WTC11 (cell line): ENCODE measurements at regions not wholly inside any gene's neighbourhood (a gene's known extent, or its start where the extent isn't known, plus 50 kb on each side); places are given as distances from the start of the nearest gene placed in this dataset.

ENCODE experiments used
- ATAC-seq: fragments of 200-7000 bp; cut with Tn5 transposase; 2 replicates; pipeline ENCODE4 v1.10.0; 2021; ENCODE audit warnings: mild to moderate bottlenecking, moderate library complexity
- CTCF ChIA-PET: fragments of 300-600 bp; sonication (Branson Sonifier 250); formaldehyde crosslinking; loops from one replicate; lab custom pipeline; 2021; ENCODE audit warnings: antibody characterized with exemption; lab: Charles Lee
- POLR2A ChIA-PET: fragments of 350-600 bp; sonication (Branson Sonifier 250); formaldehyde crosslinking; loops from one replicate; lab custom pipeline; 2021; ENCODE audit warnings: antibody characterized with exemption; lab: Charles Lee
- DNase-seq: peaks from one replicate; pipeline ENCODE4 v3.0.0; 2021; ENCODE audit warnings: low spot score
- H3K27ac Mint-ChIP-seq: 2 replicates; pipeline ENCODE4 v1.8.0; 2021; ENCODE audit warnings: mixed read lengths
- H3K27me3 Mint-ChIP-seq: 2 replicates; pipeline ENCODE4 v1.8.0; 2021; ENCODE audit warnings: low read depth, mild to moderate bottlenecking, moderate library complexity, mixed read lengths
- H3K36me3 Mint-ChIP-seq: 2 replicates; pipeline ENCODE4 v1.8.0; 2021; ENCODE audit warnings: mixed read lengths
- H3K4me1 Mint-ChIP-seq: 2 replicates; pipeline ENCODE4 v1.8.0; 2022; ENCODE audit warnings: mixed read lengths
- H3K4me3 Mint-ChIP-seq: 2 replicates; pipeline ENCODE4 v1.8.0; 2021; ENCODE audit warnings: mild to moderate bottlenecking, moderate library complexity, mixed read lengths
- H3K9me3 Mint-ChIP-seq: 2 replicates; pipeline ENCODE4 v1.8.0; 2021; ENCODE audit warnings: mixed read lengths
- HMGA2 ChIP-seq: fragments of 250-450 bp; sonication (Bioruptor Pico); IDR thresholded peaks from 2 replicates; pipeline ENCODE4 v1.4.0; 2021; ENCODE audit warnings: mild to moderate bottlenecking, moderate library complexity
- MXD4 ChIP-seq: fragments of 250-450 bp; sonication (Bioruptor Pico); IDR thresholded peaks from 2 replicates; pipeline ENCODE4 v1.8.0; 2021; ENCODE audit warnings: mild to moderate bottlenecking, moderate library complexity, borderline replicate concordance
- MYBL2 ChIP-seq: sonication (generic); formaldehyde crosslinking; IDR thresholded peaks from 2 replicates; pipeline ENCODE4 v1.8.1; 2023; ENCODE audit warnings: mild to moderate bottlenecking, moderate library complexity, missing genetic modification reagents
- NFE2L1 ChIP-seq: sonication (generic); formaldehyde crosslinking; IDR thresholded peaks from 2 replicates; pipeline ENCODE4 v1.8.1; 2023; ENCODE audit warnings: missing genetic modification reagents
- NR1H2 ChIP-seq: sonication (generic); formaldehyde crosslinking; IDR thresholded peaks from 2 replicates; pipeline ENCODE4 v1.9.0; 2021; ENCODE audit warnings: mild to moderate bottlenecking, moderate library complexity, missing genetic modification reagents
- NR2C2 ChIP-seq: sonication (generic); formaldehyde crosslinking; IDR thresholded peaks from 2 replicates; pipeline ENCODE4 v1.8.0; 2022; ENCODE audit warnings: mild to moderate bottlenecking, missing genetic modification reagents
- OVOL2 ChIP-seq: fragments of 250-450 bp; sonication (Bioruptor Pico); IDR thresholded peaks from 2 replicates; pipeline ENCODE4 v1.9.0; 2021; ENCODE audit warnings: mild to moderate bottlenecking, borderline replicate concordance
- RORB ChIP-seq: fragments of 250-450 bp; sonication (Bioruptor Pico); IDR thresholded peaks from 2 replicates; pipeline ENCODE4 v1.9.0; 2021; ENCODE audit warnings: mild to moderate bottlenecking
- SMAD4 ChIP-seq: sonication (generic); formaldehyde crosslinking; IDR thresholded peaks from 2 replicates; pipeline ENCODE4 v1.8.0; 2022; ENCODE audit warnings: mild to moderate bottlenecking, missing genetic modification reagents
- SOX15 ChIP-seq: fragments of 250-450 bp; sonication (Bioruptor Pico); IDR thresholded peaks from 2 replicates; pipeline ENCODE4 v1.9.0; 2021; ENCODE audit warnings: mild to moderate bottlenecking
- SP1 ChIP-seq: sonication (generic); formaldehyde crosslinking; conservative IDR thresholded peaks from 2 replicates; pipeline ENCODE4 v1.8.1; 2022; ENCODE audit warnings: missing genetic modification reagents
- TEAD1 ChIP-seq: sonication (generic); formaldehyde crosslinking; IDR thresholded peaks from 2 replicates; pipeline ENCODE4 v1.8.0; 2022; ENCODE audit warnings: mild to moderate bottlenecking, missing genetic modification reagents
- ZNF219 ChIP-seq: sonication (generic); formaldehyde crosslinking; IDR thresholded peaks from 2 replicates; pipeline ENCODE4 v1.8.0; 2023; ENCODE audit warnings: missing genetic modification reagents, mild to moderate bottlenecking, borderline replicate concordance
- ZNF232 ChIP-seq: sonication (generic); formaldehyde crosslinking; IDR thresholded peaks from 2 replicates; pipeline ENCODE4 v1.8.0; 2022; ENCODE audit warnings: mild to moderate bottlenecking, missing genetic modification reagents
- ZNF317 ChIP-seq: sonication (generic); formaldehyde crosslinking; IDR thresholded peaks from 2 replicates; pipeline ENCODE4 v1.8.1; 2023; ENCODE audit warnings: low read depth, mild to moderate bottlenecking, moderate library complexity, missing genetic modification reagents, borderline replicate concordance
- ZNF396 ChIP-seq: fragments of 250-450 bp; sonication (Bioruptor Pico); IDR thresholded peaks from 2 replicates; pipeline ENCODE4 v1.8.0; 2021; ENCODE audit warnings: mild to moderate bottlenecking, moderate library complexity, borderline replicate concordance
- ZNF671 ChIP-seq: fragments of 250-450 bp; sonication (Bioruptor Pico); IDR thresholded peaks from 2 replicates; pipeline ENCODE4 v1.8.0; 2021; ENCODE audit warnings: mild to moderate bottlenecking
- TF ChIP-seq, protein P1 (sequence below): sonication (generic); formaldehyde crosslinking; IDR thresholded peaks from 2 replicates; pipeline ENCODE4 v1.8.0; 2022; ENCODE audit warnings: mild to moderate bottlenecking, missing genetic modification reagents
- TF ChIP-seq, protein P2 (sequence below): sonication (generic); formaldehyde crosslinking; IDR thresholded peaks from 2 replicates; pipeline ENCODE4 v1.8.0; 2022; ENCODE audit warnings: mild to moderate bottlenecking, missing genetic modification reagents
- TF ChIP-seq, protein P3 (sequence below): fragments of 250-450 bp; sonication (Bioruptor Pico); IDR thresholded peaks from 2 replicates; pipeline ENCODE4 v1.9.0; 2021; ENCODE audit warnings: mild to moderate bottlenecking
- TF ChIP-seq, protein P4 (sequence below): sonication (generic); formaldehyde crosslinking; IDR thresholded peaks from 2 replicates; pipeline ENCODE4 v1.8.1; 2023; ENCODE audit warnings: mild to moderate bottlenecking, moderate library complexity, missing genetic modification reagents
- TF ChIP-seq, protein P5 (sequence below): sonication (generic); formaldehyde crosslinking; IDR thresholded peaks from 2 replicates; pipeline ENCODE4 v1.8.1; 2022; ENCODE audit warnings: mild to moderate bottlenecking, missing genetic modification reagents, moderate library complexity, borderline replicate concordance
- TF ChIP-seq, protein P6 (sequence below): sonication (generic); formaldehyde crosslinking; IDR thresholded peaks from 2 replicates; pipeline ENCODE4 v1.8.1; 2022; ENCODE audit warnings: mild to moderate bottlenecking, moderate library complexity, missing genetic modification reagents
- TF ChIP-seq, protein P7 (sequence below): sonication (generic); formaldehyde crosslinking; IDR thresholded peaks from 2 replicates; pipeline ENCODE4 v1.8.1; 2022; ENCODE audit warnings: low read depth, missing genetic modification reagents, borderline replicate concordance

DNA sequence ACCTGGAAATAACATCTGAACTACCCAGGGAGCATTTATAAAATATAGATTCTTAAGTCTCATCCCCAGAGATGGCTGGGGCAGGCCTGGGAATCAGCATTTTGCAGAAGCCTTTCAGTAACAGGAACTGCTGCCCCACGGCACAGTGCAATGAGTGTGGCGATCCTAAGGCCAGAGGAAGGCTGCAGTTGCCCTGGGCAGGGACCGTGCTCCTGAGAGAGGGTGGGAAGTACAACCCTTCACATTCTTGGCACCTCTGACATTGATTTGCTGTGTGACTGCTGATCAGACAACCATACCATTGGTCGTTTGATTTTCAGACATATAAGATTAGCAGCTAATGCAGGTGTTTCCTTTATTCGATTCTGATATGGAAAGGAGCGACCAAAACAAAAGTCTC is 233.6 kb downstream of the STIM2 start:
- TF ChIP-seq SOX15 (CRISPR knock-in tag) (no peak), NFE2L1 (CRISPR knock-in tag) (no peak), MYBL2 (CRISPR knock-in tag) (no peak), SP1 (CRISPR knock-in tag) (no peak), SMAD4 (CRISPR knock-in tag) (no peak), NR1H2 (CRISPR knock-in tag) (no peak), NR2C2 (no peak), MXD4 (CRISPR knock-in tag) (no peak), ZNF232 (CRISPR knock-in tag) (no peak), ZNF671 (no peak)
- TF ChIP-seq, protein P1, sequence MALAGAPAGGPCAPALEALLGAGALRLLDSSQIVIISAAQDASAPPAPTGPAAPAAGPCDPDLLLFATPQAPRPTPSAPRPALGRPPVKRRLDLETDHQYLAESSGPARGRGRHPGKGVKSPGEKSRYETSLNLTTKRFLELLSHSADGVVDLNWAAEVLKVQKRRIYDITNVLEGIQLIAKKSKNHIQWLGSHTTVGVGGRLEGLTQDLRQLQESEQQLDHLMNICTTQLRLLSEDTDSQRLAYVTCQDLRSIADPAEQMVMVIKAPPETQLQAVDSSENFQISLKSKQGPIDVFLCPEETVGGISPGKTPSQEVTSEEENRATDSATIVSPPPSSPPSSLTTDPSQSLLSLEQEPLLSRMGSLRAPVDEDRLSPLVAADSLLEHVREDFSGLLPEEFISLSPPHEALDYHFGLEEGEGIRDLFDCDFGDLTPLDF (CRISPR knock-in tag) = no peak
- TF ChIP-seq, protein P2, sequence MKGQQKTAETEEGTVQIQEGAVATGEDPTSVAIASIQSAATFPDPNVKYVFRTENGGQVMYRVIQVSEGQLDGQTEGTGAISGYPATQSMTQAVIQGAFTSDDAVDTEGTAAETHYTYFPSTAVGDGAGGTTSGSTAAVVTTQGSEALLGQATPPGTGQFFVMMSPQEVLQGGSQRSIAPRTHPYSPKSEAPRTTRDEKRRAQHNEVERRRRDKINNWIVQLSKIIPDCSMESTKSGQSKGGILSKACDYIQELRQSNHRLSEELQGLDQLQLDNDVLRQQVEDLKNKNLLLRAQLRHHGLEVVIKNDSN (CRISPR knock-in tag) = no peak
- TF ChIP-seq, protein P3, sequence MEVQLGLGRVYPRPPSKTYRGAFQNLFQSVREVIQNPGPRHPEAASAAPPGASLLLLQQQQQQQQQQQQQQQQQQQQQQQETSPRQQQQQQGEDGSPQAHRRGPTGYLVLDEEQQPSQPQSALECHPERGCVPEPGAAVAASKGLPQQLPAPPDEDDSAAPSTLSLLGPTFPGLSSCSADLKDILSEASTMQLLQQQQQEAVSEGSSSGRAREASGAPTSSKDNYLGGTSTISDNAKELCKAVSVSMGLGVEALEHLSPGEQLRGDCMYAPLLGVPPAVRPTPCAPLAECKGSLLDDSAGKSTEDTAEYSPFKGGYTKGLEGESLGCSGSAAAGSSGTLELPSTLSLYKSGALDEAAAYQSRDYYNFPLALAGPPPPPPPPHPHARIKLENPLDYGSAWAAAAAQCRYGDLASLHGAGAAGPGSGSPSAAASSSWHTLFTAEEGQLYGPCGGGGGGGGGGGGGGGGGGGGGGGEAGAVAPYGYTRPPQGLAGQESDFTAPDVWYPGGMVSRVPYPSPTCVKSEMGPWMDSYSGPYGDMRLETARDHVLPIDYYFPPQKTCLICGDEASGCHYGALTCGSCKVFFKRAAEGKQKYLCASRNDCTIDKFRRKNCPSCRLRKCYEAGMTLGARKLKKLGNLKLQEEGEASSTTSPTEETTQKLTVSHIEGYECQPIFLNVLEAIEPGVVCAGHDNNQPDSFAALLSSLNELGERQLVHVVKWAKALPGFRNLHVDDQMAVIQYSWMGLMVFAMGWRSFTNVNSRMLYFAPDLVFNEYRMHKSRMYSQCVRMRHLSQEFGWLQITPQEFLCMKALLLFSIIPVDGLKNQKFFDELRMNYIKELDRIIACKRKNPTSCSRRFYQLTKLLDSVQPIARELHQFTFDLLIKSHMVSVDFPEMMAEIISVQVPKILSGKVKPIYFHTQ (CRISPR knock-in tag) = no peak
- TF ChIP-seq, protein P4, sequence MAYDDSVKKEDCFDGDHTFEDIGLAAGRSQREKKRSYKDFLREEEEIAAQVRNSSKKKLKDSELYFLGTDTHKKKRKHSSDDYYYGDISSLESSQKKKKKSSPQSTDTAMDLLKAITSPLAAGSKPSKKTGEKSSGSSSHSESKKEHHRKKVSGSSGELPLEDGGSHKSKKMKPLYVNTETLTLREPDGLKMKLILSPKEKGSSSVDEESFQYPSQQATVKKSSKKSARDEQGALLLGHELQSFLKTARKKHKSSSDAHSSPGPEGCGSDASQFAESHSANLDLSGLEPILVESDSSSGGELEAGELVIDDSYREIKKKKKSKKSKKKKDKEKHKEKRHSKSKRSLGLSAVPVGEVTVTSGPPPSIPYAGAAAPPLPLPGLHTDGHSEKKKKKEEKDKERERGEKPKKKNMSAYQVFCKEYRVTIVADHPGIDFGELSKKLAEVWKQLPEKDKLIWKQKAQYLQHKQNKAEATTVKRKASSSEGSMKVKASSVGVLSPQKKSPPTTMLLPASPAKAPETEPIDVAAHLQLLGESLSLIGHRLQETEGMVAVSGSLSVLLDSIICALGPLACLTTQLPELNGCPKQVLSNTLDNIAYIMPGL (CRISPR knock-in tag) = no peak
- TF ChIP-seq, protein P5, sequence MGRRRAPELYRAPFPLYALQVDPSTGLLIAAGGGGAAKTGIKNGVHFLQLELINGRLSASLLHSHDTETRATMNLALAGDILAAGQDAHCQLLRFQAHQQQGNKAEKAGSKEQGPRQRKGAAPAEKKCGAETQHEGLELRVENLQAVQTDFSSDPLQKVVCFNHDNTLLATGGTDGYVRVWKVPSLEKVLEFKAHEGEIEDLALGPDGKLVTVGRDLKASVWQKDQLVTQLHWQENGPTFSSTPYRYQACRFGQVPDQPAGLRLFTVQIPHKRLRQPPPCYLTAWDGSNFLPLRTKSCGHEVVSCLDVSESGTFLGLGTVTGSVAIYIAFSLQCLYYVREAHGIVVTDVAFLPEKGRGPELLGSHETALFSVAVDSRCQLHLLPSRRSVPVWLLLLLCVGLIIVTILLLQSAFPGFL (CRISPR knock-in tag) = no peak
- Mint-ChIP-seq H3K27me3 (peaks cover 6% of the 10 kb centered on the region), H3K36me3 (no peaks in the 10 kb centered on the region), H3K4me1 (peaks cover 72% of the 10 kb centered on the region), H3K4me3 (no peak overlapping the region), H3K27ac (no peak overlapping the region), H3K9me3 (no peaks in the 10 kb centered on the region)
- CTCF ChIA-PET = interaction anchor here (0.8 kb wide), 1 partner anchor 10 kb away, joined by 3 read pairs; no protein-coding TSS in a partner anchor
- ATAC-seq (no peak), DNase-seq (no peak)
- POLR2A ChIA-PET = interaction anchor here (0.9 kb wide), 1 partner anchor 10 kb away, joined by 4 read pairs; no protein-coding TSS in a partner anchor

DNA sequence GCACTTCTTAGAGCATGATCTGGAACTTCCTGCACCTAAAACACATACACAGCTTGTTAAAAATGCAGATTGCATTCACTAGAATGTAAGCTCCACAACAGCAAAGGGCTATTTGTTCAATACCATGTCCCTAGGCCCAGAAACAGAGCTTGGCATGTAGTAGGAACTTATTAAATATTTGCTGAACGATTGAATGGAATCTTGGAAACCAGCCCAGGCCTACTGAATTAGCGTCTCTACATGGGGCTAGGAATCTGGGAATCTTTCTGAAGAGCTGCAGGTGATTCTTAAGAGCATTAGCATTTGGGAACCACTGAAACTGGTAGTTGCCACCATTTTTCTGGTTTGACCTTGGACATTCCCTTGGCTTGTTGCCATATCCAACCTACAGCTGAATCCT is 234.1 kb downstream of the STIM2 start:
- ATAC-seq = no peak
- Mint-ChIP-seq H3K36me3 (no peaks in the 10 kb centered on the region), H3K27me3 (peaks cover 6% of the 10 kb centered on the region), H3K27ac (no peak overlapping the region), H3K4me3 (no peak overlapping the region), H3K9me3 (no peaks in the 10 kb centered on the region), H3K4me1 (peaks cover 67% of the 10 kb centered on the region)
- no peak for DNase-seq
- ChIA-PET POLR2A (no interaction called here), CTCF (interaction anchor here (0.6 to 2.7 kb wide), 3 partner anchors 11 to 47 kb away, joined by 3 to 14 read pairs (median 5); no protein-coding TSS in a partner anchor)
- TF ChIP-seq RORB (CRISPR knock-in tag) (no peak), ZNF396 (no peak), TEAD1 (no peak), ZNF219 (CRISPR knock-in tag) (no peak), OVOL2 (CRISPR knock-in tag) (no peak), HMGA2 (CRISPR knock-in tag) (no peak), ZNF317 (CRISPR knock-in tag) (no peak)
- TF ChIP-seq, protein P6, sequence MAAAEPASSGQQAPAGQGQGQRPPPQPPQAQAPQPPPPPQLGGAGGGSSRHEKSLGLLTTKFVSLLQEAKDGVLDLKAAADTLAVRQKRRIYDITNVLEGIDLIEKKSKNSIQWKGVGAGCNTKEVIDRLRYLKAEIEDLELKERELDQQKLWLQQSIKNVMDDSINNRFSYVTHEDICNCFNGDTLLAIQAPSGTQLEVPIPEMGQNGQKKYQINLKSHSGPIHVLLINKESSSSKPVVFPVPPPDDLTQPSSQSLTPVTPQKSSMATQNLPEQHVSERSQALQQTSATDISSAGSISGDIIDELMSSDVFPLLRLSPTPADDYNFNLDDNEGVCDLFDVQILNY (CRISPR knock-in tag) = no peak
- TF ChIP-seq, protein P7, sequence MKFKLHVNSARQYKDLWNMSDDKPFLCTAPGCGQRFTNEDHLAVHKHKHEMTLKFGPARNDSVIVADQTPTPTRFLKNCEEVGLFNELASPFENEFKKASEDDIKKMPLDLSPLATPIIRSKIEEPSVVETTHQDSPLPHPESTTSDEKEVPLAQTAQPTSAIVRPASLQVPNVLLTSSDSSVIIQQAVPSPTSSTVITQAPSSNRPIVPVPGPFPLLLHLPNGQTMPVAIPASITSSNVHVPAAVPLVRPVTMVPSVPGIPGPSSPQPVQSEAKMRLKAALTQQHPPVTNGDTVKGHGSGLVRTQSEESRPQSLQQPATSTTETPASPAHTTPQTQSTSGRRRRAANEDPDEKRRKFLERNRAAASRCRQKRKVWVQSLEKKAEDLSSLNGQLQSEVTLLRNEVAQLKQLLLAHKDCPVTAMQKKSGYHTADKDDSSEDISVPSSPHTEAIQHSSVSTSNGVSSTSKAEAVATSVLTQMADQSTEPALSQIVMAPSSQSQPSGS (CRISPR knock-in tag) = no peak
